ENCODE measurements at regions not wholly inside any gene's neighbourhood (a gene's known extent, or its start where the extent isn't known, plus 50 kb on each side); places are given as distances from the start of the nearest gene placed in this dataset.

- Histone ChIP-seq H3K4me1 (ENCODE audit: low read depth, poor library complexity, severe bottlenecking) (no peaks in the 10 kb centered on the region), H3K79me2 (ENCODE audit: insufficient read depth, low read depth) (no peaks in the 10 kb centered on the region), H3K27ac (no peak overlapping the region), H3K4me2 (no peak overlapping the region), H4K20me1 (ENCODE audit: insufficient read depth) (no peaks in the 10 kb centered on the region), H3K9ac (no peak overlapping the region), H3K27me3 (ENCODE audit: insufficient read depth, low read depth) (no peaks in the 10 kb centered on the region), H3K36me3 (ENCODE audit: insufficient read depth) (no peaks in the 10 kb centered on the region), H2AFZ (ENCODE audit: low read depth) (no peak overlapping the region), H3K4me3 (IDR thresholded peaks at IDR 0.05; ENCODE audit: insufficient read depth, low read depth, low read length) (no peak overlapping the region)
- TF ChIP-seq, protein P1, sequence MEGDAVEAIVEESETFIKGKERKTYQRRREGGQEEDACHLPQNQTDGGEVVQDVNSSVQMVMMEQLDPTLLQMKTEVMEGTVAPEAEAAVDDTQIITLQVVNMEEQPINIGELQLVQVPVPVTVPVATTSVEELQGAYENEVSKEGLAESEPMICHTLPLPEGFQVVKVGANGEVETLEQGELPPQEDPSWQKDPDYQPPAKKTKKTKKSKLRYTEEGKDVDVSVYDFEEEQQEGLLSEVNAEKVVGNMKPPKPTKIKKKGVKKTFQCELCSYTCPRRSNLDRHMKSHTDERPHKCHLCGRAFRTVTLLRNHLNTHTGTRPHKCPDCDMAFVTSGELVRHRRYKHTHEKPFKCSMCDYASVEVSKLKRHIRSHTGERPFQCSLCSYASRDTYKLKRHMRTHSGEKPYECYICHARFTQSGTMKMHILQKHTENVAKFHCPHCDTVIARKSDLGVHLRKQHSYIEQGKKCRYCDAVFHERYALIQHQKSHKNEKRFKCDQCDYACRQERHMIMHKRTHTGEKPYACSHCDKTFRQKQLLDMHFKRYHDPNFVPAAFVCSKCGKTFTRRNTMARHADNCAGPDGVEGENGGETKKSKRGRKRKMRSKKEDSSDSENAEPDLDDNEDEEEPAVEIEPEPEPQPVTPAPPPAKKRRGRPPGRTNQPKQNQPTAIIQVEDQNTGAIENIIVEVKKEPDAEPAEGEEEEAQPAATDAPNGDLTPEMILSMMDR (conservative IDR thresholded peaks at IDR 0.05; ENCODE audit: low read depth, low read length), result no peak
Measured at GRCh38 chr3:153331676-153332075, 169.7 kb downstream of the RAP2B start.

DNA sequence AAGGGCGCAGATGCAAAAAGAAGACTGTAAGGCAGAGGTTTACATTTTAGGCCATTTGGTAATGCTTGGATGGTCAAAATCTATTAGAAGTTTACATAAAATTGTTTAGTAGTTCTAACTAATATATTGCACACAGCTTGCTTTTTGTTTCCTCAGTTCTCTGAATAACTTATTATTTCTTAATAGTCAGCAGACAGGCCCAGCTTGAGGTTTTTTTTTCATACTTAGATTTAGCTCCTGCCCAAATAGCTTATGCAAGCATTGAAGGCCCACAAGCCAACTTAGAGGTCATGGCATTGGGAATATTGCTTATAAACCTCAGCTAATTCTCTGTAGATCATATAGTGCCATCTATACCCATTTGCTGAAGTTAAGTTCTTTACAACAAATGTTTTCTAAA, 172.5 kb downstream of the RAP2B start:
- Histone ChIP-seq H4K20me1 (ENCODE audit: insufficient read depth) (no peaks in the 10 kb centered on the region), H3K4me2 (no peak overlapping the region), H3K27ac (no peak overlapping the region), H2AFZ (ENCODE audit: low read depth) (no peak overlapping the region), H3K27me3 (ENCODE audit: insufficient read depth, low read depth) (no peaks in the 10 kb centered on the region), H3K36me3 (ENCODE audit: insufficient read depth) (no peaks in the 10 kb centered on the region), H3K4me1 (ENCODE audit: low read depth, poor library complexity, severe bottlenecking) (no peaks in the 10 kb centered on the region), H3K4me3 (IDR thresholded peaks at IDR 0.05; ENCODE audit: insufficient read depth, low read depth, low read length) (no peak overlapping the region), H3K79me2 (ENCODE audit: insufficient read depth, low read depth) (no peaks in the 10 kb centered on the region), H3K9ac (no peak overlapping the region)
- TF ChIP-seq, protein P1 (conservative IDR thresholded peaks at IDR 0.05; ENCODE audit: low read depth, low read length), result no peak

DNA sequence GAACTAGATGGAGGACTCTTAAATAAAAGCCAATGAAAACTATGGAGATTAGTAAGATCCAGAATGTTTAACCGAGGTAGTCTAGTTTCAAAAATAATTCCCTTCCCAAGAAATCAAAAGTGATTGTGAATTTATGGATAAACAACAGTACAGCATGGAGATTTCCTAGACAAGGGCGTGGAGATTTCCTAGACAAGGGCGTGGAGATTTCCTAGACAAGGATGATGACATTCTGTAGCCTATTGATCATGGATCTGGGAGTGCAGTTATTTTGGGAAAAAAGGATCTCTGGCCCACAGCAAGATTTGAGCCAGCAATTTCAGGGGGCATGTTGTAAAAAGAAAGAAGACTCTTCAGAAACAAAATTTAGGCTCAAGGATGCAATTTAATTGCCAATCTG, 175.3 kb downstream of the RAP2B start:
- no peak overlapping the region for H3K4me2 ChIP-seq
- no peak overlapping the region for H3K4me3 ChIP-seq (IDR thresholded peaks at IDR 0.05; ENCODE audit: insufficient read depth, low read depth, low read length)
- H3K27ac ChIP-seq, result no peak overlapping the region
- no peak overlapping the region for H3K9ac ChIP-seq
- no peak overlapping the region for H2AFZ ChIP-seq (ENCODE audit: low read depth)
- TF ChIP-seq, protein P1 (conservative IDR thresholded peaks at IDR 0.05; ENCODE audit: low read depth, low read length), result no peak
- H3K4me1 ChIP-seq (ENCODE audit: low read depth, poor library complexity, severe bottlenecking), result no peaks in the 10 kb centered on the region
- no peaks in the 10 kb centered on the region for H3K79me2 ChIP-seq (ENCODE audit: insufficient read depth, low read depth)
- no peaks in the 10 kb centered on the region for H4K20me1 ChIP-seq (ENCODE audit: insufficient read depth)
- H3K27me3 ChIP-seq (ENCODE audit: insufficient read depth, low read depth), result no peaks in the 10 kb centered on the region
- no peaks in the 10 kb centered on the region for H3K36me3 ChIP-seq (ENCODE audit: insufficient read depth)

- H4K20me1 ChIP-seq (ENCODE audit: insufficient read depth), result no peaks in the 10 kb centered on the region
- H3K79me2 ChIP-seq (ENCODE audit: insufficient read depth, low read depth), result no peaks in the 10 kb centered on the region
- no peaks in the 10 kb centered on the region for H3K27me3 ChIP-seq (ENCODE audit: insufficient read depth, low read depth)
- no peak overlapping the region for H3K9ac ChIP-seq
- H3K4me3 ChIP-seq (IDR thresholded peaks at IDR 0.05; ENCODE audit: insufficient read depth, low read depth, low read length), result no peak overlapping the region
- no peaks in the 10 kb centered on the region for H3K4me1 ChIP-seq (ENCODE audit: low read depth, poor library complexity, severe bottlenecking)
- no peak overlapping the region for H3K27ac ChIP-seq
- no peak overlapping the region; the same call in 1 of the 2 replicates for H2AFZ ChIP-seq (ENCODE audit: low read depth)
- TF ChIP-seq, protein P1 (conservative IDR thresholded peaks at IDR 0.05; ENCODE audit: low read depth, low read length), result no peak
- H3K4me2 ChIP-seq, result no peak overlapping the region
- H3K36me3 ChIP-seq (ENCODE audit: insufficient read depth), result no peaks in the 10 kb centered on the region
Measured at GRCh38 chr3:153338487-153338886, 176.5 kb downstream of the RAP2B start.
